Stimulated activated CD4-positive, alpha-beta T cell treated with anti-CD3 and anti-CD28 coated beads, Interleukin-1b, Interleukin-23, amount 100 ng/mL, for 1 hour (primary cell): ENCODE measurements at regions not wholly inside any gene's neighbourhood (a gene's known extent, or its start where the extent isn't known, plus 50 kb on each side); places are given as distances from the start of the nearest gene placed in this dataset.
"Not testable (repeated sequence)": the region's sequence is repeated elsewhere in the genome, so short reads cannot be mapped to it uniquely, and the experiment has no call there.

Experiments used
- DNase-seq, 2 donors: peaks; one replicate each; pipeline ENCODE4 v3.0.0-alpha.2; 2020; ENCODE audit warnings: low read depth in 2 of 2

DNA sequence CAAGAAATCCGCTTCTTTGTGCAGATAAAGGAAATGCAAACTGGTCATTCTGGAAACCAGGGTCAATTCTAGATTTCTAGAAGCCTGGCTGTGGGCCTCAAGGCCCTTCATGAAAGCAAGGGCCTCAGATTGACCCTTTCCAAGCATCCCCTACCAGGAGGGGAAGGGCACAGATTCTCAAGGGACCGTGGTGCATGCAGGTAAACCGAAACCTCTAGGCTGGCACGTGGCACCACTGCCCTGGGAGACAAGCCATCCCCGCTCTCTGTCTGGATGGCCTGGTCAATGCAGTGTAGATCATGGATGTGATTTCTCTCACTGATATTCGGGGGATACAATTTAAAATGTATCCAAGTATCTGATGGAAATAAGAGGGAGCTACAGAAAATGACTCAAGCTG is 69.4 kb downstream of the TOMM20 start:
- no peak for DNase-seq

DNA sequence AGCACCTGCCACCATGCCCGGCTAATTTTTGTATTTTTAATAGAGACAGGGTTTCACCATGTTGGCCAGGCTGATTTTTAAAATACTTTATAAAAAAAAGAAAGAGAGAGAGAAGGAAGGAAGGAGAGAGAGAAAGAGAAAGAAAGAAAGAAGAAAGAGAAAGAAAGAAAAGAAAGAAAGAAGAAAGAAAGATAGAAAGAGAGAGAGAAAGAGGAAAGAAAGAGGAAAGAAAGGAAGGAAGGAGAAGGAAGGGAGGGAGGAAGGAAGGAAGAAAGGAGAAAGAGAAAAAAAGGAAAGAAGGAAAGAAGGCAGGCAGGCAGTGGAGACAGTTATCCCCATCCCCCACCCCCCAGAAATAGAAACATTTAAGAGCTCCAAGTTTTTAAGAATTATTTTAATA is 69.9 kb downstream of the TOMM20 start:
- DNase-seq, result no peak

DNA sequence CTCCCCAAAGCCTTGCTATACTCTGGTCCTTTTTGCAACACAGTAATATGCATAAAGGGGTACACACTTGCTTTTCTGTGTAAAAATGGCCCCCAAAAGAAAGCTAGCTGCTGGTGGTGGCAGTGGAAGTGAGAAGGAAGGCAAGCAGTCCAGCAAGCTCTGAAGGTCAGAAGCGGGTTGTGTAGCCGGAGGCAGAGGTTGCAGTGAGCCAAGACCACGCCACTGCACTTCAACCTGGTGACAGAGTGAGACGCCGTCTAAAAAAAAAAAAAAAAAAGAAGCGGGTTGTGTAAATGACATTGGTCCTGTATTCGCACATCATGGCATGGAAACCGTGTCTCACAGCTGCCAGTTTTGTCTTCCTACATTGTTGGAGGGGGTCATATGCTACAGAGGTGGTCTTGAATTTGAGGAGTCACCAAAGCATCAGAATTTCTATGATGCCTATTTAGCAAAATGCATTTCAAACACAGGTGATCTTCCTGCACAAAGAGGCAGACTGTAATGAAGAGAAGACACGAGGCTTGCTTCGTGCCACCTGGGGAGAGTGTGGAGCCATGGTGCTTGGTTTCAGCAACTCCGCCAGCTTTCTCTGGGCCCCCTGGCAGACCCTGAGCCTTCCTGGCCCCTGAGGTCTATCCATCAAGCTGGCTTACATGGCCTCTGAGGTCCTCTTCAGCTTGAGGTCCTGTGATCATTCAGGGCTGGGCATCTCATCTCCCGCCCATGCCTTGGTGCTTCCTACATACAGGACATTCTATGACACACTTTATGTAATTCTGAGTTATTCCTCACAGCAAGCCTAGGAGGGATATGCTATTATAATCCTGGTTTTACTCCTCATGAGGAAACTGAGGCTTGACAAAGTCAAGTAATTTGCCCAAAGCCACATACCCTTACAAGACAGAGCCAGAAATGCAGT is 71.0 kb downstream of the TOMM20 start:
- DNase-seq, result no peak

DNA sequence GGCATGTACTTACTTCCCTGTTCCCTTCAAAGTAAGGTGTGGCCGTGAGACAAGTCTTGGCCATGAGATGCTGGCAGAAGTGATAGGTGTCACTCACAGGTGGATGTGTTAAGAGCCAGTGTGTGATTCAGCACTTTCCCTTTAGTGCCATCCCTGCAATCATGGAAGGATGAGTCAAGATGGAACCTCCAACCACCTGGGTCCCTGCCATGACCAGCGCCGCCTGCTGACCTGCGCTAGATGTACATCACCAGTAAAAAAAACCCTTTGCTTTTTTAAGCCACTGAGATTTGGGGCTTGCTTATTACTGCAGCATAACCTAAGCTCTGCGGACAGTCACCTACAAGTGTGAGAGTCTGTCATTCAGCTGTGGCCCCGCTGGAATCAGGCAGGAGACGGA is 71.7 kb downstream of the TOMM20 start:
- DNase-seq, result no peak

DNA sequence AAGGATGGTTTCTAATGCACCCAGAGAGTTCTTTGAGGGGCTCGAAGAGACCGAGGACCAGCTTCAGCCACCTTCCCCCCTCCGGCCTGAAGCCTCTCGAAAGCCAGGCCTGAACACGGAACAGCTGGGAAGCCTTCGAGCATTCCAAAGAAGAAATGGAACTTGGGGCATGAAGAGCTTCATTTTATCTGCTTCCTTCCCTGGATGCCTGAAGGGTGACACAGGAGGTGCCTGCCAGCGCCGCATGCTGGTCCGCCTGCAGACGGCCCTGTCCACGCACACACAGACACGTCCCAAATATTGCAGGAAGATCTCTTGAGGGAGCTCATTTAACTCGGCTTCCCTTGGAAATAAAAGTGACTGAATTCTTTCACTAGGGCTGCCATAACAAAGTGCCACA is 73.7 kb downstream of the TOMM20 start:
- DNase-seq, result no peak

DNA sequence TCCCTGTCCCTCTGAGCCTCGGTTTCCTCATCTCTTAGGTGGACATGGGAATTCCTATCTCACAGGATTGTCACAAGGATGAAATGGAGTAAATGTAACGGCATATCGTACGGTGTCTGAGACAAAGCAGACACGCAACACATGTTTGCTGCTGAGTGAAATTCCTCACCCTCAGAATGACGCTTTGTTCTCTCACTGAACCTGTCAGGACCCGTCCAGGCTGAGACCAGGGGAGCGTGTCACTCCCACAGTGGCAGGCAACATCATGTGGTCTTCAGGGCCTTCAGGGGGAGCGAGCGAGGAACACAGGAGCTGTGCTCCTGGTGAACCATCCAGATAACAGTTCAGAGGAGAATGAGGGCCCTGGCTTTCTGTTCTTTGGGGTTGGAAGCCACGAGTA is 74.2 kb downstream of the TOMM20 start:
- no peak for DNase-seq

DNA sequence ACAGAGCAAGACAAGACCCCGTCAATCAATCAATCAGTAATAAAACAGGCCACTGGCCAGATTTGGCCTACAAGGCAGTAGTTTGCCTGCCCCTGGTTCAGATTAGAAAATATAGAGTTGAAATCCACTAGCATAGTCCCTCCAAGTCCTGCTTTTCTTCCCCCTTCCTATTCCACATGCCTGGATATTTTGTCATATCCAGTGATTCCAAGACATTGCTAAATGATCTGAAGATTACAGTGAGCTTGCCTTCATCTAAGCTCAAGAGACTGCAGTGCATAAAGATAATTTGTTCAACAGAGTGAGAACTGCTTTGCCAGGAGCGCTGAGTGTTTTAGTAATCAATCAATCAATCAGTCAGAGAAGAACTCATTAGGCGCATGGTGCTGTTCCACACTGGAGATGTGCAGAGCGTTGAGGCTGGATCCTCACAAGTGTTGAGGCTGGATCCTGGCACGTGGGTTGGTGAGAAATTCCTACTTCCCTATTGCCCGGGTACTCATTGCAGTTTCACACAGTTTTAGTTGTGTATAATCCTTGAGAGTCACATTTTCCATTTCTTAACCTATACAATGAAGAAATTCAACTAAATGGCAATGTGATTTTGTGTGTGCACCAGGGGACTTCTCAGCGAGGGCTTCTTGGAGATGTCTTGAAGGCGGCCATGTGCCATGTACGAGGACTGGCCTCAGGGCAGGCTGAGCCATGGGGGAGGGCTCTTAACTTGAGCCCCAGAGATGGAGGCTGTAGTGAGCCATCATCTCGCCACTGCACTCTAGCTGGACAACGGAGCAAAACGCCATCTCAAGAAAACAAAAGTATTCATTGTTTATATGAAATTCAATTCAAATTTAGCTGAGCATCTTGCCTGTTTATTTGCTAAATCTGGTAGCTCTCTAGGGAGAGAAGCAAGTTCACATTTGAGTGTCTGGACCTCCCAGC is 76.3 kb downstream of the TOMM20 start:
- DNase-seq, result no peak

DNA sequence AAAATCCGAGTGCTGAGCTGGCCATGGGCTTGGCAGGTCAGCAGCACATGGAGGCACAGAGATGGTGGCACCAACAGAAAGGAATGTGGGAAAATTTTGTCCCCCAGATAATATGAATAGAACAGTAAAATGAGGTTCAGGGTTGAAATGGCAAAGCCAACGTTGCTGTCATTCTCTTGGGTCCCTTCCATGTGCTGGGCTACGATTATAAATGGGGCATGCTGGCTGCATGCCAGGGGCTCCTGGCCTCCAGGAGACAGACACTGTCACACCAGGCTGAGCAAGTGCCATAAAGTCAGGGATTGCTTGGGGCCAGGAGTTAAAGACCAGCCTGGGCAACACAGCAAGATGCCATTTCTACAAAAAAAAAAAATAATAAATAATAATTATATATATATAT is 77.1 kb downstream of the TOMM20 start:
- DNase-seq, result no peak

DNA sequence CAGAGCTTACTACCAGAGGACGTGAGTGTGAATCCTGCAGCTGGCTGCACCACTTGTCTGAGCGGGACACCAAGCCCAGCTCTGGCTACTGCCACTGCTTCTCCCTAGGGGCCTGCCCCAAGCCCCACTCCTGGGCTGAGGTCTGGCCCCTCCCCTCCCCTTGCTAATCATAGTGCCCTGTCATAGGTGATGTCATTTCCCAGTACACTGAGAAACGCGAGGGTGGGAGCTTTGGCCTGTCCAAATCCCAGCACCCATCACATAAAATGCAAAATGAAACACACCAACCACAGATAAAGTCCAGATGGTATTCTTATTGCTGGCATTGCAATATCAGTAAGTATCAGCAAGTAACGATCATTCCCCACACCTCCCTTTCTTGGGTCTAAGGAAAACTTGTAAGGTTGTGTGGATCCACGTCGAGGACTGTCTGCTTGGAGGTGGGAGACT is 77.7 kb downstream of the TOMM20 start:
- no peak for DNase-seq

DNA sequence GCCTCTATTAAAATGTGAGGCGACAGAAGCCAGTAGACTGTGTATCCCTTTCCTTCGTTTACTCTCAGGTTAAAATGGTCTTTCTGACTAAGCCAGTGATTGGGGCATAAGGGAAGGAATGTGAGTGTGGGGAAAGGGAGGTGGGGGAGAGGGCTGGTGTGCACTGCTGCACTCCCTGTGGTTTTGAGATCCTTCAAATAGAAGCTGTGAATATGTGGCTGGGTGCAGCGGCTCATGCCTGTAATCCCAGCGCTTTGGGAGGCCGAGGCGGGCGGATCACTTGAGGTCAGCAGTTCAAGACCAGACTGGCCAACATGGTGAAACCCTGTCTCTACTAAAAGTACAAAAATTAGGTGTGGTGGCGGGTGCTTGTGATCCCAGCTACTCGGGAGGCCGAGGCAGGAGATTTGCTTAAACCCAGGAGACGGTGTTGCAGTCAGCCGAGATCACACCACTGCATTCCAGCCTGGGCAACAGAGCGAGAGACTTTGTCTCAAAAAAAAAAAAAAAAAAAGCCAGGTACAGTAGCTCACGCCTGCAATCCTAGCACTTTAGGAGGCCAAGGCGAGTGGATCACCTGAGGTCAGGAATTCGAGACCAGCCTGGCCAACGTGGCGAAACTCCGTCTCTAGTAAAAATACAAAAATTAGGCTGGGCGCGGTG is 78.8 kb downstream of the TOMM20 start:
- not testable (repeated sequence) for DNase-seq

DNA sequence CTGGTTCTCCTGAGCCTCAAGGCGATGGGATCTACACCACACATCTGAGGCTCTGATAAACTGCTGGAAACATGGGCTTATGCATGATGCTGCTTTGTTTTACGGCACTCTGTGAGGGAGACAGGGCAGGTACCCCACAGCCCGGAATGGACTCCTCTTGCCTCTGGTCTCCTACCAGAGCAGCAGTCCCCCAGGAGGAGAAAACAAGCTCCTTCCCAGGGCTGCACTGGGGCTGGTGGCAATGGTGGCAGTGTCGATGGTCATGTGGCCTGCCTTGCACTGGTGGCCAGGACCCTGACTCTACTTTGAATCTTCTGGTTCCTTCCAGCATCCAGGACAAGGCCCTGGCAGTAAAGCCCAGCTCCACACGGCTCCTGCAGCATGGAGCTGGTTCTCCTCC is 79.4 kb downstream of the TOMM20 start:
- no peak for DNase-seq

DNA sequence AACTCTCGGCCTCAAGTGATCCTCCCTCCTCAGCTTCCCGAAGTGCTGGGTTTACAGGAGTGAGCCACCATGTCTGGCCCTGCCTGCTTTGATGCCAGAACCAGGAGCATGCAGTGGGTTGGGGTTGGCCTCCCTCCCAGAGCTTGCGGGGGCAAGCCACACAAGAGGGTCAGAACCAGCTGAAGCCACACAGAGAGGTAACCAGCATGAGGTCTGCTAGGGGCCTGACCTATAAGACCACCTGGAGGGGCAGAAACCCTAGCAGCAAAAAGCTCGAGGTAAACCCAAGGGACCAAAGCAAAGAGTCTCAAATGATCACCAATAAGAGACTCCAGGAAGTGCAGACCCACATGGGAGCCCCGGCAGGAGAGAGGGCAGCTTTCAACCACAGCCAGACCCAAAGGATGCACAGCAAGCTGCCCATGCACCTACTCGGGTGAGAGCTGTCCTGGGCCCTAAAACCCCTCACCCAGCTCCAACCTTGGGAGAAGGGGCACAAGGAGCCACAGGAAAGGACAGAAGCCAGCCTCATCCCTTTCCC is 81.2 kb downstream of the TOMM20 start:
- DNase-seq, result no peak

DNA sequence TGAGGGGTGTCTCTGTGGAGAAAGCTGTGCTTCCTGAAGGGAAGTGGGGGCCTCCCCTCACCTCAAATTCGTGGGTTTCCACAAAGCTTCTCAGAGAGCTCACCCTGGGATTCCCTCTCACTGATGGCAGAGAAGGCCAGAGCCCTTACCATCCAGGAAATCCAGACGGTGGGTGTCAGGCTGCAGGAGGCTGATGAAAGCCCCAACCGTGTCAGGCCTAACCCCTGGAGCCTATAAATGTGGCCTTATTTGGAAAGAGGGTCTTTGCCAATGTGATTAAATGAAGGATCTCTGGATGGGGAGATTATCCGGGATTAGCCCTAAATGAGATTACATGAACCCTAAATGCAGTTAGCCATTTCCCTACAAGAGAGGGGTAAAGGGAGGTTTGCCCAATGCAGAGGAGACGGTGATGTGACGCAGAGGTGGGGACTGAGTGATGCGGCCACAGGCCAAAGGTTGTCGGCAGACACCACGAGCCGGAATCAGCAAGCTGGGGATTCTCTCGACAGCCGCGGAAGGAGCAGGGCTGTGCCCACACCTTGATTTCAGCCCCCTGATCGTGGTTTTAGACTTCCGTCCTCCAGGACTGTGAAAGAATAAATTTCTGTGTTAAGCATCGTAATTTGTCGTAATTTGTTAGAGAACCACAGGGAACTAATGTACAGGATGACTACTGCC is 82.6 kb downstream of the TOMM20 start:
- no peak for DNase-seq

DNA sequence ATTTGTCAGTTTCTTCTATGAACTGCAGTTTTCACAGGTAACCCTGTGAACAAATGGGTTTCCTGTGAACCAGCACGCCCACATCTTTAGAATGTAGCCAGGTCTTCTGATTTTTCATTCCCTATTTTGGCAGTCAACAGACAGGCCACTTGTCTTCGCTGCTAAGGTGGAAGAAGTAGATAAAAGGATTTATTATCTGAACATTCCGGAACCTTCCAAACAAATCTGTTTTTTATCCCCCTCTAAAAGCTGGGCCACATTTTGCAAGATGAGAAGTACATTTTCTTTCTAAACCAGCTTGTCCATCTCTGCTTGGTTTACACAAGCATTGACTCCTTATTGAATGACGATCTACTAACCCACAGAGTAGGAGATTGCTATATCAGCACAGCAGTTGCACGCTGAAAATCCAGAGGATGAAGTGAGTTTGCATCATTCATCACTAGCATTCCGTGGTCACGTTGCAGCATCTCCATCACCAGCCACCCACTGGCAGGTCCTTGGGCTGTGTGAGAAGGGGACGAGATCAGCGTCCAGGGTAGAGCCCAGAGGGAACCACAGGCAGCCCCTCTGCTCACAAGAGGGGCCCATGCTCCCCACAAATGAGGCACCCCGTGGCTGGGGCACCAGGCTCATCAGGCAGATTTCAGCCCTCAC is 83.5 kb downstream of the TOMM20 start:
- DNase-seq, result no peak

DNA sequence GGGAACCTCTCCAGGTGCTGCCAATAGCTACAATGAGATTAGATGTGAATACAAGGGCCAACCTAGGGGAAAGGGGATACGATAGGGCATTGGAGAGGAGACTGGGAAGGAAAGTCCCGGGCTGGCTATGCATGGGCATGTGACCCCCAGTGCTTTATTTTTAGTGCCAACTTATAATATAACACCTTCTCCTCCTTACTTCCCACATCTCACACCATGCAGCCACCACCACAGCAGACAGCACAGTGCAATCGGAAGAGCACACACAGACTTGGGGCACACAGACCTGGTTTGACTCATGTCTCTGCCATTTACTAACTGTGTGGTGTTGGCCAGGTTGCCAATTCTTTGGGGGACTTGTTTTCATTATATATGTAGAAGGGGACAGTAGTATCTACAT is 85.4 kb downstream of the TOMM20 start:
- no peak for DNase-seq

DNA sequence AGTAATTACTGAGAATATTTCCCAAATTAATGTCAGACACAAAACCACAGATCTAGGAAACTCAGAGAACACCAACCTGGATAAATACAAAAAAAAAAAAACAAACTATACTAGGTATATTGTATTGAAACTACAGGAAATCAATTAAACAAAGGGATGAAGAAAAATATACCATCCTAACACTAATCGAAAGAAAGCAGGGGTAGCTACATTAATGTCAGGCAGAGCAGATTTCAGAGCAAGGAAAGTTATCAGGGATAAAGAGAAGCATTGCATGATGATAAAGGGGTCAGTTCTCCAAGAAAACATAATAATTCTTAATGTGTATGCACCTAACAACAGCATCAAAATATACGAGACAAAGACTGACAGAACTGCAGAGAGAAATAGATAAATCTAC is 89.9 kb downstream of the TOMM20 start:
- DNase-seq, result no peak

DNA sequence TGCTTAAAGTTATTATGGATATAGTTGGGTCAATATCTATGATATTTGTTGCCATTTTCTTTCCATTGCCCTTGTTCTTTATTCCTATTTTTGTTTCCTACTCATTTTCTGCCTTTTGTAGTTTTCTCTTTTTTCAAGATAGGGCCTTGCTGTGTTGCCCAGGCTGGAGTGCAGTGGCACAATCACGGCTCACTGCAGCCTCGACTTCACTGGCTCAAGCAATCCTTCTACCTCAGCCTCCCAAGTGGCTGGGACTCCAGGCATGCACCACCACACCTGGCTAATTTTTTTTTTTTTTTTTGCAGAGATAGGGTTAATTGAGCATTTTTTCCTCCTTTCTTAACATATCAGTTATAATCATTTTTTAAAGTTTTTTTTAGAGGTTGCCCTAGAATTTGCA is 92.7 kb downstream of the TOMM20 start:
- DNase-seq, result no peak

DNA sequence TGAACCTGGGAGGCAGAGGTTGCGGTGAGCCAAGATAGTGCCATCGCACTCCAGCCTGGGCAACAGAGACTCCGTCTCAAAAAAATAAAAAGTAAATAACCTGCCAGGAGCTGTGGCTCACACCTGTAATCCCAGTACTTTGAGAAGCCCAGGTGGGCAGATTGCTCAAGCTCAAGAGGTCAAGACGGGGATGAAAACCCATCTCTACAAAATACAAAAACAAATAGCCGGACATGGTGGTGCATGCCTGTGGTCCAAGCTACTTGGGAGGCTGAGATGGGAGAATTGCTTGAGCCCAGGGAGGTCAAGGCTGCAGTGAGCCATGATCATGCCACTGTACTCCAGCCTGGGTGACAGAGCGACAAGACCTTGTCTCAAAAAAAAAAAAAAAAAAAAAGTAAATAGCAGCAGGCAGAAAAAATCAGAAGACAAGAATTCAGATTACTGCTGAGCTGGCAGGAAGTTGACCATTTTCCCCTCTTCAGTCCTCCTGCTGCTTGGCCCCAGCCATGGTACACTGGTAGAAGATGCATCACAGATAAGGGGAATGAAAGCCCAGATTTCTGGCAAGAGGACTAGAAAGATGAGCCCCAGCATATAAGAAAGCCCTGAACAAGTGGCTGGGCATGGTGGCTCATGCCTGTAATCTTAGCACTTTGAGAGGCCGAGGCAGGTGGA is 97.6 kb downstream of the TOMM20 start:
- no peak for DNase-seq

DNA sequence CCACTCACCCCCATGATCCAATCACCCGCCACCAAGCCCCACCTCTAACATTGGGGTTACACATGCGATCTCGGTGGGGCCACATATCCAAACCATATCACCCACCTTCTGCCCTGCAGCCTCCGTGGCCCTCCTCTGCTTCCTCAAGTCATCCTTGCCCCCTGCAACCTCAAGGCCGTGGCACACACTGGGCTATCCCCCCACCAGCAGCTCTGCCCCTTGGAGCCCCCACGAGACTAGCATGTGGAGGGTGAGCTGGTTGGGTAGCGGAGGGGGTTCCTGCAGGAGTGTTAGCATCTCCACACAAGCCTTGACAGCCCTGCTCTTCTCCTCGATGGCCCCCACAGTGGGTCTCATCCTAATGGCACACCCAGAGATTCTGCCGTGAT is 100.8 kb downstream of the TOMM20 start:
- no peak for DNase-seq
